CD4-positive, alpha-beta T cell (primary cell): ENCODE measurements at regions not wholly inside any gene's neighbourhood (a gene's known extent, or its start where the extent isn't known, plus 50 kb on each side); places are given as distances from the start of the nearest gene placed in this dataset.
A peak's percentile ranks its signal among the peaks of the same experiment; 100 is the strongest.

ENCODE experiments used
- ATAC-seq: fragments of 200-7000 bp; cut with Tn5 transposase; one replicate; pipeline ENCODE4 v1.10.0; 2022; ENCODE audit warnings: mild to moderate bottlenecking; ENCODE audit not compliant: poor library complexity
- CTCF ChIA-PET: fragments of 350-600 bp; sonication (Branson Sonifier 250); formaldehyde crosslinking; loops from one replicate; lab custom pipeline; 2021; ENCODE audit warnings: antibody characterized with exemption, inconsistent platforms; lab: Charles Lee
- POLR2A ChIA-PET: fragments of 350-600 bp; sonication (Branson Sonifier 250); formaldehyde crosslinking; loops from one replicate; lab custom pipeline; 2021; ENCODE audit warnings: antibody characterized with exemption, inconsistent platforms; lab: Charles Lee
- DNase-seq, 14 experiments: peaks; one replicate each; pipeline ENCODE4 v3.0.0-alpha.2; 2013 to 2020; ENCODE audit warnings: mixed read lengths in 2 of 14
- H3K27ac ChIP-seq, 2 donors: one replicate each; pipeline versions ENCODE4 v1.5.1 to v1.7.0; 2013; ENCODE audit warnings: low read length in 2 of 2, low read depth in 1 of 2, mild to moderate bottlenecking in 1 of 2
- H3K27me3 ChIP-seq, 2 experiments: 1 replicate in 1 of 2; 2 replicates in 1 of 2; pipeline versions ENCODE4 v1.6.1 to v1.7.0; 2013; ENCODE audit warnings: low read length in 2 of 2, control low read depth in 1 of 2, mild to moderate bottlenecking in 1 of 2, moderate library complexity in 1 of 2; ENCODE audit not compliant: insufficient read depth in 2 of 2, control insufficient read depth in 1 of 2
- H3K36me3 ChIP-seq: one replicate; pipeline ENCODE4 v1.6.1; 2013; ENCODE audit warnings: low read length, control low read depth; ENCODE audit not compliant: insufficient read depth
- H3K4me1 ChIP-seq: one replicate; pipeline ENCODE4 v1.6.1; 2013; ENCODE audit warnings: low read length, control low read depth; ENCODE audit not compliant: insufficient read depth
- H3K4me3 ChIP-seq: one replicate; pipeline ENCODE4 v1.5.1; 2013; ENCODE audit warnings: mild to moderate bottlenecking, low read length, moderate library complexity
- H3K9me3 ChIP-seq, 2 experiments: 1 replicate in 1 of 2; 2 replicates in 1 of 2; pipeline versions ENCODE4 v1.6.1 to v1.7.0; 2013; ENCODE audit warnings: low read length in 2 of 2, mild to moderate bottlenecking in 2 of 2, control low read depth in 1 of 2, moderate library complexity in 1 of 2; ENCODE audit not compliant: control insufficient read depth in 1 of 2, insufficient read depth in 1 of 2
- H3K27ac Mint-ChIP-seq: one replicate; pipeline ENCODE4 v1.8.0; 2020; ENCODE audit warnings: mixed read lengths
- H3K27me3 Mint-ChIP-seq: one replicate; pipeline ENCODE4 v1.8.0; 2021; ENCODE audit warnings: mixed read lengths
- H3K36me3 Mint-ChIP-seq: one replicate; pipeline ENCODE4 v1.8.0; 2021; ENCODE audit warnings: low read depth, mixed read lengths
- H3K4me1 Mint-ChIP-seq: one replicate; pipeline ENCODE4 v1.8.0; 2021; ENCODE audit warnings: low read depth, mixed read lengths
- H3K4me3 Mint-ChIP-seq: one replicate; pipeline ENCODE4 v1.8.0; 2020; ENCODE audit warnings: mild to moderate bottlenecking, mixed read lengths
- H3K9me3 Mint-ChIP-seq: one replicate; pipeline ENCODE4 v1.8.0; 2020; ENCODE audit warnings: mixed read lengths
- CTCF ChIP-seq: fragments of 200-600 bp; IDR thresholded peaks from one replicate; pipeline ENCODE4 v1.8.0; 2022; ENCODE audit warnings: antibody characterized with exemption, mild to moderate bottlenecking
- intact Hi-C, 2 experiments: fragments of 100-400 bp; cut with DNase I in 1 of 2; cut with micrococcal nuclease in 1 of 2; formaldehyde crosslinking; loops; one replicate each; pipeline versions ENCODE4 v1.15.1 to v1.9.0; 2023 to 2025; cut with DNase I, micrococcal nuclease

- Mint-ChIP-seq H3K4me3 (no peak overlapping the region), H3K27me3 (peaks cover 53% of the 10 kb centered on the region), H3K9me3 (no peaks in the 10 kb centered on the region), H3K4me1 (peaks cover 13% of the 10 kb centered on the region), H3K36me3 (no peaks in the 10 kb centered on the region), H3K27ac (no peak overlapping the region)
- intact Hi-C loops: loop anchor here in 1 of 2 experiments (10.0 kb wide), 1 partner anchor 615 kb away; no protein-coding TSS in a partner anchor
- TF ChIP-seq CTCF: no peak
- H3K27ac ChIP-seq: no peak overlapping the region
- H3K27me3 ChIP-seq: peaks cover 0 to 8% of the 10 kb centered on the region in 2 experiments
- H3K36me3 ChIP-seq: no peaks in the 10 kb centered on the region
- ChIA-PET CTCF (no interaction called here), POLR2A (no interaction called here)
- peaks cover 11% of the 10 kb centered on the region for H3K4me1 ChIP-seq
- no peaks in the 10 kb centered on the region for H3K9me3 ChIP-seq
- DNase-seq: no peak
- H3K4me3 ChIP-seq: no peak overlapping the region
- no peak for ATAC-seq
These were observed 551.1 kb downstream of the TFEC start for GRCh38 chr7:115479448-115479847.

GRCh38 chr7:115478426-115478825 is 552.1 kb downstream of the TFEC start:
- H3K27me3 Mint-ChIP-seq: peaks cover 53% of the 10 kb centered on the region
- intact Hi-C loops: loop anchor here in 1 of 2 experiments (10.0 kb wide), 1 partner anchor 614 kb away; no protein-coding TSS in a partner anchor
- Histone ChIP-seq H3K4me3 (no peak overlapping the region), H3K27me3 (peaks cover 0 to 8% of the 10 kb centered on the region in 2 experiments), H3K9me3 (no peaks in the 10 kb centered on the region), H3K4me1 (peaks cover 11% of the 10 kb centered on the region), H3K27ac (no peak overlapping the region), H3K36me3 (no peaks in the 10 kb centered on the region)
- H3K4me1 Mint-ChIP-seq: peaks cover 13% of the 10 kb centered on the region
- CTCF ChIA-PET: no interaction called here
- no peak overlapping the region for H3K27ac Mint-ChIP-seq
- no peaks in the 10 kb centered on the region for H3K9me3 Mint-ChIP-seq
- no peak for DNase-seq
- H3K36me3 Mint-ChIP-seq: no peaks in the 10 kb centered on the region
- H3K4me3 Mint-ChIP-seq: no peak overlapping the region
- TF ChIP-seq CTCF: no peak
- POLR2A ChIA-PET: no interaction called here
- no peak for ATAC-seq

- H3K9me3 Mint-ChIP-seq: no peaks in the 10 kb centered on the region
- ChIA-PET CTCF (no interaction called here), POLR2A (no interaction called here)
- peaks cover 13% of the 10 kb centered on the region for H3K4me1 Mint-ChIP-seq
- no peak overlapping the region for H3K27ac Mint-ChIP-seq
- peaks cover 0 to 8% of the 10 kb centered on the region in 2 experiments for H3K27me3 ChIP-seq
- H3K36me3 Mint-ChIP-seq: no peaks in the 10 kb centered on the region
- H3K4me1 ChIP-seq: peaks cover 11% of the 10 kb centered on the region
- peaks cover 57% of the 10 kb centered on the region for H3K27me3 Mint-ChIP-seq
- H3K4me3 ChIP-seq: peak overlapping the region; percentile 45
- H3K36me3 ChIP-seq: no peaks in the 10 kb centered on the region
- intact Hi-C loops: loop anchor here in 1 of 2 experiments (10.0 kb wide), 1 partner anchor 612 kb away; no protein-coding TSS in a partner anchor
- ATAC-seq (no peak), DNase-seq (peak in 2 of 14 experiments; percentile 7 to 13)
- H3K27ac ChIP-seq: no peak overlapping the region
- H3K9me3 ChIP-seq: no peaks in the 10 kb centered on the region
- H3K4me3 Mint-ChIP-seq: peak overlapping the region; percentile 46
- TF ChIP-seq CTCF: no peak
These were observed 553.3 kb downstream of the TFEC start for GRCh38 chr7:115477193-115477651.
